ENCODE measurements at regions not wholly inside any gene's neighbourhood (a gene's known extent, or its start where the extent isn't known, plus 50 kb on each side); places are given as distances from the start of the nearest gene placed in this dataset.

- Histone ChIP-seq H3K4me3 (no peak overlapping the region), H3K27ac (no peak overlapping the region), H3K36me3 (no peaks in the 10 kb centered on the region), H3K9me3 (no peaks in the 10 kb centered on the region), H3K4me1 (no peaks in the 10 kb centered on the region), H3K27me3 (no peaks in the 10 kb centered on the region)
- no peak for DNase-seq (ENCODE audit: extremely low spot score in 2 of 2)
- intact Hi-C loops (cut with DNase I), result no loop called here
- TF ChIP-seq CTCF (IDR thresholded peaks at IDR 0.05) (no peak), POLR2A (IDR thresholded peaks at IDR 0.05) (no peak), POLR2AphosphoS5 (IDR thresholded peaks at IDR 0.05; ENCODE audit: insufficient read depth in 1 of 2, low read depth in 1 of 2) (no peak)
Measured at GRCh38 chr5:17989036-17989435, 354.8 kb downstream of the TAF11L14 start.

GRCh38 chr5:17989567-17990563 lies 355.6 kb downstream of the TAF11L14 start:
- Histone ChIP-seq H3K27me3 (no peaks in the 10 kb centered on the region), H3K36me3 (no peaks in the 10 kb centered on the region), H3K27ac (no peak overlapping the region), H3K9me3 (no peaks in the 10 kb centered on the region), H3K4me3 (no peak overlapping the region), H3K4me1 (no peaks in the 10 kb centered on the region)
- intact Hi-C loops (cut with DNase I), result no loop called here
- no peak for TF ChIP-seq POLR2AphosphoS5 (IDR thresholded peaks at IDR 0.05; ENCODE audit: insufficient read depth in 1 of 2, low read depth in 1 of 2)
- TF ChIP-seq POLR2A (IDR thresholded peaks at IDR 0.05), result no peak
- no peak for TF ChIP-seq CTCF (IDR thresholded peaks at IDR 0.05)
- DNase-seq (ENCODE audit: extremely low spot score in 2 of 2), result no peak

GRCh38 chr5:17991775-17992174 lies 357.5 kb downstream of the TAF11L14 start:
- Histone ChIP-seq H3K27me3 (no peaks in the 10 kb centered on the region), H3K27ac (no peak overlapping the region), H3K4me1 (no peaks in the 10 kb centered on the region), H3K36me3 (no peaks in the 10 kb centered on the region), H3K9me3 (no peaks in the 10 kb centered on the region), H3K4me3 (no peak overlapping the region)
- no peak for DNase-seq (ENCODE audit: extremely low spot score in 2 of 2)
- intact Hi-C loops (cut with DNase I), result no loop called here
- TF ChIP-seq POLR2A (IDR thresholded peaks at IDR 0.05) (no peak), CTCF (IDR thresholded peaks at IDR 0.05) (no peak), POLR2AphosphoS5 (IDR thresholded peaks at IDR 0.05; ENCODE audit: insufficient read depth in 1 of 2, low read depth in 1 of 2) (no peak)

GRCh38 chr5:17992291-17992690 lies 358.0 kb downstream of the TAF11L14 start:
- intact Hi-C loops (cut with DNase I), result no loop called here
- no peaks in the 10 kb centered on the region for H3K9me3 ChIP-seq
- DNase-seq (ENCODE audit: extremely low spot score in 2 of 2), result no peak
- H3K4me3 ChIP-seq, result no peak overlapping the region
- no peaks in the 10 kb centered on the region for H3K36me3 ChIP-seq
- H3K4me1 ChIP-seq, result no peaks in the 10 kb centered on the region
- H3K27me3 ChIP-seq, result no peaks in the 10 kb centered on the region
- TF ChIP-seq POLR2AphosphoS5 (IDR thresholded peaks at IDR 0.05; ENCODE audit: insufficient read depth in 1 of 2, low read depth in 1 of 2), result no peak
- TF ChIP-seq CTCF (IDR thresholded peaks at IDR 0.05), result no peak
- no peak for TF ChIP-seq POLR2A (IDR thresholded peaks at IDR 0.05)
- H3K27ac ChIP-seq, result no peak overlapping the region

GRCh38 chr5:17995997-17996396 lies 361.7 kb downstream of the TAF11L14 start:
- H3K9me3 ChIP-seq, result no peaks in the 10 kb centered on the region
- no peak overlapping the region for H3K27ac ChIP-seq
- no peaks in the 10 kb centered on the region for H3K36me3 ChIP-seq
- H3K27me3 ChIP-seq, result no peaks in the 10 kb centered on the region
- intact Hi-C loops (cut with DNase I), result no loop called here
- no peak for DNase-seq (ENCODE audit: extremely low spot score in 2 of 2)
- TF ChIP-seq CTCF (IDR thresholded peaks at IDR 0.05) (no peak), POLR2AphosphoS5 (IDR thresholded peaks at IDR 0.05; ENCODE audit: insufficient read depth in 1 of 2, low read depth in 1 of 2) (no peak), POLR2A (IDR thresholded peaks at IDR 0.05) (no peak)
- H3K4me3 ChIP-seq, result no peak overlapping the region
- no peaks in the 10 kb centered on the region for H3K4me1 ChIP-seq

Measured in vagina (tissue), 2 donors.